Endothelial cell of umbilical vein (primary cell): ENCODE measurements at regions not wholly inside any gene's neighbourhood (a gene's known extent, or its start where the extent isn't known, plus 50 kb on each side); places are given as distances from the start of the nearest gene placed in this dataset.

Experiments
- CTCF ChIP-seq, 2 donors: IDR thresholded peaks; 1 replicate in 1 of 2; 2 replicates in 1 of 2; pipeline ENCODE4 v1.5.1; 2011; ENCODE audit warnings: low read length in 2 of 2, mild to moderate bottlenecking in 2 of 2, moderate library complexity in 2 of 2, control low read depth in 1 of 2, inconsistent platforms in 1 of 2, low read depth in 1 of 2; ENCODE audit not compliant: insufficient read depth in 1 of 2; ENCODE audit errors: extremely low read depth in 1 of 2
- EZH2 ChIP-seq: IDR thresholded peaks from 2 replicates; pipeline ENCODE4 v1.6.1; 2012; ENCODE audit warnings: borderline replicate concordance, low read depth, mild to moderate bottlenecking, moderate library complexity, low read length, inconsistent platforms; ENCODE audit not compliant: severe bottlenecking
- GATA2 ChIP-seq: IDR thresholded peaks from 2 replicates; pipeline ENCODE4 v1.7.0; 2011; ENCODE audit warnings: low read depth, mild to moderate bottlenecking, moderate library complexity, mixed read lengths, low read length; ENCODE audit not compliant: insufficient read length, insufficient read depth
- POLR2A ChIP-seq: IDR thresholded peaks from 2 replicates; pipeline ENCODE4 v1.6.1; 2012; ENCODE audit warnings: low read depth, mild to moderate bottlenecking, control low read depth, low read length

- TF ChIP-seq CTCF (IDR thresholded peaks at IDR 0.05; ENCODE audit: extremely low read depth in 1 of 2, insufficient read depth in 1 of 2, low read depth in 1 of 2, low read length in 2 of 2): no peak
- TF ChIP-seq POLR2A: no peak
- no peak for TF ChIP-seq GATA2
- TF ChIP-seq EZH2: no peak
These were observed 101.2 kb downstream of the MSX2 start for GRCh38 chr5:174825587-174825986.
